Heart left ventricle (tissue), 16 donors: ENCODE measurements at regions not wholly inside any gene's neighbourhood (a gene's known extent, or its start where the extent isn't known, plus 50 kb on each side); places are given as distances from the start of the nearest gene placed in this dataset.

Experiments
- ATAC-seq, 4 donors: fragments of 200-7000 bp; cut with Tn5 transposase; one replicate each; pipeline ENCODE4 v1.9.1; 2020 to 2022; ENCODE audit warnings: moderate library complexity in 4 of 4, mild to moderate bottlenecking in 3 of 4, moderate number of reproducible peaks in 1 of 4
- DNase-seq, 5 donors: peaks; one replicate each; pipeline ENCODE4 v3.0.0-alpha.2; 2020
- H3K27ac ChIP-seq, 12 donors: fragments of 200-600 bp; sonication (generic) in 4 of 12; one replicate each; pipeline versions ENCODE4 v1.5.0 to v1.8.0; 2016 to 2022; ENCODE audit warnings: mild to moderate bottlenecking in 2 of 12
- H3K27me3 ChIP-seq, 9 donors: fragments of 200-600 bp; sonication (generic) in 2 of 9; one replicate each; pipeline versions ENCODE4 v1.5.1 to v1.8.0; 2016 to 2022; ENCODE audit warnings: mild to moderate bottlenecking in 3 of 9
- H3K36me3 ChIP-seq, 9 donors: fragments of 200-600 bp; sonication (generic) in 2 of 9; one replicate each; pipeline versions ENCODE4 v1.5.0 to v1.8.0; 2018 to 2022; ENCODE audit warnings: mild to moderate bottlenecking in 2 of 9
- H3K4me1 ChIP-seq, 12 donors: fragments of 200-600 bp; sonication (generic) in 4 of 12; one replicate each; pipeline versions ENCODE4 v1.5.0 to v1.8.0; 2016 to 2022; ENCODE audit warnings: mild to moderate bottlenecking in 3 of 12
- H3K4me3 ChIP-seq, 12 donors: fragments of 200-600 bp; sonication (generic) in 4 of 12; one replicate each; pipeline versions ENCODE4 v1.5.0 to v1.8.0; 2017 to 2022; ENCODE audit warnings: mild to moderate bottlenecking in 9 of 12, moderate library complexity in 4 of 12
- H3K9me3 ChIP-seq, 12 donors: fragments of 200-600 bp; sonication (generic) in 4 of 12; one replicate each; pipeline versions ENCODE4 v1.5.0 to v1.8.0; 2016 to 2022; ENCODE audit warnings: mild to moderate bottlenecking in 1 of 12
- POLR2A ChIP-seq, 2 donors: fragments of 450-650 bp; IDR thresholded peaks; one replicate each; pipeline ENCODE4 v1.6.1; 2017; ENCODE audit warnings: antibody characterized with exemption in 2 of 2, mild to moderate bottlenecking in 2 of 2, moderate library complexity in 2 of 2
- WGBS, 4 donors: extraction: QIAGEN DNeasy Blood & Tissue Kit in 2 of 4; methylation state at CpG; one replicate each; pipeline versions ENCODE4 v1.1.5 to v1.1.7; 2013 to 2018; 5-methylcytosine and 5-hydroxymethylcytosine counted together
- intact Hi-C, 10 donors: fragments of 100-400 bp; cut with DNase I; formaldehyde crosslinking; loops; one replicate each; pipeline versions ENCODE4 v1.11.1 to v1.14.2; 2022
- TF ChIP-seq, protein P1 (sequence below), 12 donors: fragments of 200-600 bp; sonication (generic) in 4 of 12; IDR thresholded peaks; one replicate each; pipeline versions ENCODE4 v1.5.0 to v1.8.0; 2018 to 2022; ENCODE audit warnings: antibody characterized with exemption in 12 of 12, mild to moderate bottlenecking in 5 of 12
- donor health status: ischemic (EF 13 %, LVEDD 7.1; RV severe dilation, severe dysfunction).
- donor health status: healthy with polysubstance abuse.
- donor health status: DM: no; HTN: yes; CAD: no.
- donor health status: DM: no; HTN: no; CAD: no.
- donor health status: ischemic (EF 25% LVEDD 6.9; RV normal size, moderate dysfunction).
- donor health status: ischemic (EF 25% LVEDD 5.7; RV mildly dilated, moderate dysfunction).
- donor health status: healthy.
- donor health status: DM: yes; HTN: yes; CAD: no.
- donor health status: ischemic (EF 35%, LVEDD 5.7; RV mildly dilated, moderate dysfunction).
- donor health status: nonischemic (EF 11% LVEDD 7.7; RV severe dilation, severe dysfunction).
- donor health status: DM: yes; HTN: yes; CAD: no.
- donor health status: PGD.
- donor health status: ischemic (EF 29% LVEDD 5.4; RV normal size, mild dysfunction).
- donor health status: nonischemic (EF 23%, LVEDD 6.1; RV moderate dilation, normal function).

GRCh38 chr1:90143591-90143990 is 148.7 kb downstream of the ZNF326 start:
- DNase-seq = no peak
- intact Hi-C loops = no loop called here

GRCh38 chr1:90142697-90143096 is 147.8 kb downstream of the ZNF326 start:
- TF ChIP-seq, protein P1, sequence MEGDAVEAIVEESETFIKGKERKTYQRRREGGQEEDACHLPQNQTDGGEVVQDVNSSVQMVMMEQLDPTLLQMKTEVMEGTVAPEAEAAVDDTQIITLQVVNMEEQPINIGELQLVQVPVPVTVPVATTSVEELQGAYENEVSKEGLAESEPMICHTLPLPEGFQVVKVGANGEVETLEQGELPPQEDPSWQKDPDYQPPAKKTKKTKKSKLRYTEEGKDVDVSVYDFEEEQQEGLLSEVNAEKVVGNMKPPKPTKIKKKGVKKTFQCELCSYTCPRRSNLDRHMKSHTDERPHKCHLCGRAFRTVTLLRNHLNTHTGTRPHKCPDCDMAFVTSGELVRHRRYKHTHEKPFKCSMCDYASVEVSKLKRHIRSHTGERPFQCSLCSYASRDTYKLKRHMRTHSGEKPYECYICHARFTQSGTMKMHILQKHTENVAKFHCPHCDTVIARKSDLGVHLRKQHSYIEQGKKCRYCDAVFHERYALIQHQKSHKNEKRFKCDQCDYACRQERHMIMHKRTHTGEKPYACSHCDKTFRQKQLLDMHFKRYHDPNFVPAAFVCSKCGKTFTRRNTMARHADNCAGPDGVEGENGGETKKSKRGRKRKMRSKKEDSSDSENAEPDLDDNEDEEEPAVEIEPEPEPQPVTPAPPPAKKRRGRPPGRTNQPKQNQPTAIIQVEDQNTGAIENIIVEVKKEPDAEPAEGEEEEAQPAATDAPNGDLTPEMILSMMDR (IDR thresholded peaks at IDR 0.05) = no peak
- no peak for TF ChIP-seq POLR2A (IDR thresholded peaks at IDR 0.05)
- WGBS, 4 donors = 65 to 98% (median 90%) methylated on average over 2 of the region's 2 CpGs
- peaks cover 0 to 14% (median 2%) of the 10 kb centered on the region in 12 donors for H3K9me3 ChIP-seq
- H3K4me3 ChIP-seq = no peak overlapping the region
- intact Hi-C loops = no loop called here
- no peak overlapping the region for H3K27ac ChIP-seq
- H3K36me3 ChIP-seq = no peaks in the 10 kb centered on the region
- ATAC-seq = no peak
- no peaks in the 10 kb centered on the region for H3K27me3 ChIP-seq
- DNase-seq = no peak
- no peaks in the 10 kb centered on the region for H3K4me1 ChIP-seq

More at GRCh38 chr1:90143591-90143990, 148.7 kb downstream of the ZNF326 start:
- H3K4me1 ChIP-seq = no peaks in the 10 kb centered on the region
- no peaks in the 10 kb centered on the region for H3K36me3 ChIP-seq
- WGBS, 4 donors = 91 to 98% (median 94%) methylated on average over 1 of the region's 1 CpG
- TF ChIP-seq, protein P1 (IDR thresholded peaks at IDR 0.05) = no peak
- H3K27ac ChIP-seq = no peak overlapping the region
- no peak overlapping the region for H3K4me3 ChIP-seq
- no peak for ATAC-seq
- H3K9me3 ChIP-seq = peaks cover 0 to 14% (median 2%) of the 10 kb centered on the region in 12 donors
- no peaks in the 10 kb centered on the region for H3K27me3 ChIP-seq

DNA sequence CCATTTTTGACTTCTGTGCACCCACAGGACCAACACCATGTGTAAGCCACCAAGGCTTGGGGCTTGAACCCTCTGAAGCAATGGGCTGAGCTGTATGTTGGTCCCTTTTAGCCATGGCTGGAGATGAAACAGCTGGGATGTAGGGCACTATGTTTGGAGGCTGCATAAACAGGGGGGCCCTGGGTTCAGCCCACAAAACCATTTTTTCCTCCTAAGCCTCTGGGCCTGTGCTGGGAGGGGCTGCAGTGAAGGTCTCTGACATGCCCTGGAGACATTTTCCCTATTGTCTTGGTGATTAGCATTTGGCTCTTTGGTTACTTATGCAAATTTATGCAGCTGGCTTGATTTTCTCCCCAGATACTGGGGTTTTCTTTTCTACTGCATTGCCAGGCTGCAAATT is 144.9 kb downstream of the ZNF326 start:
- Histone ChIP-seq H3K4me3 (no peak overlapping the region), H3K27ac (no peak overlapping the region), H3K4me1 (no peaks in the 10 kb centered on the region), H3K36me3 (no peaks in the 10 kb centered on the region), H3K9me3 (peaks cover 0 to 15% (median 2%) of the 10 kb centered on the region in 12 donors), H3K27me3 (no peaks in the 10 kb centered on the region)
- intact Hi-C loops = loop anchor here in 3 of 10 donors (10.0 kb wide), 2 partner anchors 435 to 445 kb away; no protein-coding TSS in a partner anchor
- no peak for TF ChIP-seq POLR2A (IDR thresholded peaks at IDR 0.05)
- TF ChIP-seq, protein P1 (IDR thresholded peaks at IDR 0.05) = no peak
- DNase-seq = no peak
- ATAC-seq = no peak

GRCh38 chr1:90135286-90135685 is 140.4 kb downstream of the ZNF326 start:
- intact Hi-C loops = loop anchor here in 3 of 10 donors (10.0 kb wide), 2 partner anchors 440 to 450 kb away; no protein-coding TSS in a partner anchor
- no peak for DNase-seq
- WGBS, 4 donors = 46 to 67% (median 51%) methylated on average over 3 of the region's 3 CpGs
- Histone ChIP-seq H3K27ac (no peak overlapping the region), H3K9me3 (peaks cover 0 to 15% (median 2%) of the 10 kb centered on the region in 12 donors), H3K4me3 (no peak overlapping the region), H3K36me3 (no peaks in the 10 kb centered on the region), H3K4me1 (peaks cover 0 to 5% (median 0%) of the 10 kb centered on the region in 12 donors), H3K27me3 (peaks cover 0 to 6% (median 0%) of the 10 kb centered on the region in 9 donors)
- TF ChIP-seq POLR2A (IDR thresholded peaks at IDR 0.05) = no peak
- TF ChIP-seq, protein P1 (IDR thresholded peaks at IDR 0.05) = no peak
- ATAC-seq = no peak
